ENCODE measurements at regions not wholly inside any gene's neighbourhood (a gene's known extent, or its start where the extent isn't known, plus 50 kb on each side); places are given as distances from the start of the nearest gene placed in this dataset.
"Not testable (repeated sequence)": the region's sequence is repeated elsewhere in the genome, so short reads cannot be mapped to it uniquely, and the experiment has no call there.

DNA sequence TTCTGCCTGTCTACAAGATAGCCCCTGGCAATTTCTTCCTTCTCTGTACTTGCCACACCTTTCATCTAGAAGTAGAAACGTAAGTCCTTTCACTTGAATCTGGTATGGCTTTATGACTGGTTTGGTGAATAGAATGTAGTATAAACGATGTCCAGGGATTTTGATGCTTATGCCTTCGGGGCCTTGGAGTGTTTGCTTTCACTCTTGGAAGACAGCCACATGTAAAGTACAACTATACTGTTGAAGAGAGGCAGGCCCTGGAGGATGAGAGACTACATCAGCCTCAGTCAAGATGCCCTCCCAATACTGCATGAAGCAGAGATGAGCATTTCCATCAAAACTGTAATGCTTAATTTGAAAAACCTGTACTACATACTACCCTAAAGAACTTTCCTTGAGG, 553.8 kb upstream of the C9orf72 start:
- DNase-seq, result no peak

GRCh38 chr9:28134446-28134976, 561.2 kb upstream of the C9orf72 start:
- no peak for DNase-seq

DNA sequence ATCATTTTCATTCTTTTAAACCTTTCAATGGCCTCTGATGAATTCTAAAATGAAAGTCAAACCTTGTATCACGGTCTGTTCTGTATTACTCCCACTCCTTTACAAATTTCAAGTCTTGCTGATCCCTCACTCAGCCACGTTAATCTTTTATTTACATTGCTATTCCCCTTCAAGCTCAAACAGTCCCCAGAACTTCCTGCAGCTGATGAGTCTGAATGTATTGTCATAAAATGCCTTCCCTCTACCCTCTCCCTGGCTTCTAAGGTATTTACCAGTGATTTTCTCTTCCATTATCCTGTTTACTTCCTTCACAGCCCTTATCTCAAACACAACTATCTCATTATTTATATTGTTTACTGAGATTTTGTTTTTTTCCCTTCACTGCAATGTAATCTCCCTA, 562.3 kb upstream of the C9orf72 start:
- no peak for DNase-seq

DNA sequence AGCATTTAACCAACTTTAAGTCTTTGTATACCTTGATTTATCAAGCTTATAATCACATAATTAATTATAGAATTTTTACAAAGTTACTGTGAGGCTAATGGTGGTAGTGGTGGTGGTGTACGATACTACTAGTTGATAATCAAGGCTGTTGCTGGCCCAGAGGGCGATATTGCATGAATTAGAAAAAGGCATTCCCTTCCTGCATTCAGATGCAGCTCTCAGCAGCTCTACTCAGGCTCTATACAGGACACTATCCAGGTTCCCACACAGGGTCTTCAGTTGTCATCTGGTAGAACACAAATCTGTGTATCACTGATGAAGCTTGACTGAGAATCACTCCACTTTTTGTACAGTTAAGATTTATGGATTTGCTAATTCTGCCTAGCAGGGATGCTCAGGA, 562.8 kb upstream of the C9orf72 start:
- no peak for DNase-seq

GRCh38 chr9:28147430-28147829, 574.1 kb upstream of the C9orf72 start:
- not testable (repeated sequence) for DNase-seq

GRCh38 chr9:28147923-28148597, 574.8 kb upstream of the C9orf72 start:
- DNase-seq, result not testable (repeated sequence)

DNA sequence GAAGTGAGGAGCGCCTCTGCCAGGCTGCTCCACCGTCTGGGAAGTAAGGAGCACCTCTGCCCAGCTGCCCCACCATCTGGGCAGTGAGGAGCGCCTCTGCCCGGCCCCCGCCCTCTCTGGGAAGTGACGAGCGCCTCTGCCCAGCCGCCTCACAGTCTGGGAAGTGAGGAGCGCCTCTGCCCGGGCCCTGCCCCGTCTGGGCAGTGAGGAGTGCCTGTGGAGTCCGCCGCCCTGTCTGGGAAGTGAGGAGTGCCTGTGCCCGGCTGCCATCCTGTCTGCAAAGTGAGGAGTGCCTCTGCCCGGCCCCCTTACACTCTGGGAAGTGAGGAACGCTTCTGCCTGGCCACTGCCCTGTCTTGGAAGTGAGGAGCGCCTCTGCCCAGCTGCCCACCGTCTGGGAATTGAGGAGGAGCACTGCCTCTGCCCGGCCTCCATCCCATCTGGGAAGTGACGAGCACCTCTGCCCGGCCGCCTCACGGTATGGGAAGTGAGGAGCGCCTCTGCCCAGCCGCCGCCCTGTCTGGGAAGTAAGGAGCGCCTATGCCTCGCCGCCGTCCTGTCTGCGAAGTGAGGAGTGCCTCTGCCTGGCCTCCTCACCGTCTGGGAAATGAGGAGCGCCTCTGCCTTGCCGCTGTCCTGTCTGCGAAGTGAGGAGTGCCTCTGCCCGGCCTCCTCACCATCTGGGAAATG, 576.2 kb upstream of the C9orf72 start:
- not testable (repeated sequence) for DNase-seq

- DNase-seq, result no peak
Measured at GRCh38 chr9:28155067-28155466, 581.8 kb upstream of the C9orf72 start.

DNA sequence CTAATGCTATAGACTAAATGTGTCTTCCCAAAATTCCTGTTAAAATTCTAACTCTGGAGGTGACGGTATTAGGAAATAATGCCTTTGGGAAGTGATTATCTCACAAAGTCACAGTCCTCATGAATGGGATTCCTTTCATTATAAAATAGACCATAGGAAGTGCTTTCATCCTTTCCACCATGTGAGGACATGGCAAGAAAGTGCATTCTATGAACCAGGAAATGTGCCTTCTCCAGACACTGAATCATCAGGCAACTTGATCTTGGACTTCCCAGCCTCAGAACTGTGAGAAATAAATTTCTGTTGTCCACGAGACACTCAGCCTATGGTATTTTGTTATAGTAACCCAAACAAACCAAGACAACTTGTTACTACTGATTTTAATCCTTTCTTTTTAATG, 582.4 kb upstream of the C9orf72 start:
- DNase-seq, result no peak

DNA sequence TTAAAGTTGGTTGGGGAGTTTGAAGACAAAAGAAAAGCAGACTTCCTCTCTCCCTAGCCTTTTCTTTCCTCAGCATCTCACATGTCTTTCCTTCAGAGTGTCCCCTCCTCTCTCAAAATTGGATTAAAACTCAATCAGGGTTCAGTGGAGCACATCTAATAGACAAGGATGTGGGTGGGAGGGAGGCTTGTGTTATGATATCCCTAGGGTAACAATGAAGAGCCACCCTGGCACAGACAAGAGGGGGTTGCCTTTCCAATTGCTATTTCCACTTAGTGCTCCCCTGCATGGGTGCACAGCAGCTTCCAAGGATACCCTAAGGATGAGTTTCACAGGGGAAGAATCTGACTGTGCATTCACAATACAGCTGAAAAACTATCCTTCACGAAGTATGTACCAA, 585.2 kb upstream of the C9orf72 start:
- no peak for DNase-seq

DNA sequence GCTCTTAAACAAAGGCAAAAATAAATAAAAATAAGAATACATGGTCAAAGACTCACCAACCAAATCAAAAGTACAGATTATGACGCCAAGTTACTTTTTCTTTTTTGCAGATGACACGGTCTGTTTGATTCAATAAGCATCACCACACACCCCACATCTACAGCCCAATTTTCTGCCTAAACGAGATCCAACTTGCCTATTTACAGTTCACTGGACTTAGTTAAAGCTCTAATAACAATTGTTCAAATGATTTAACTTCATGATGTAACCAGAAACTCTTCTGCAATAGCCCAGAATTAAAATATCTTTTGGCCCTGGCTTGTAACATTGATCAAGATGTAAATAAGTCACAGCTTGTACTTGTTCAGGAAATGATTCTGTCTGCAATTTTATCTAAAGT, 590.3 kb upstream of the C9orf72 start:
- DNase-seq, result no peak

DNA sequence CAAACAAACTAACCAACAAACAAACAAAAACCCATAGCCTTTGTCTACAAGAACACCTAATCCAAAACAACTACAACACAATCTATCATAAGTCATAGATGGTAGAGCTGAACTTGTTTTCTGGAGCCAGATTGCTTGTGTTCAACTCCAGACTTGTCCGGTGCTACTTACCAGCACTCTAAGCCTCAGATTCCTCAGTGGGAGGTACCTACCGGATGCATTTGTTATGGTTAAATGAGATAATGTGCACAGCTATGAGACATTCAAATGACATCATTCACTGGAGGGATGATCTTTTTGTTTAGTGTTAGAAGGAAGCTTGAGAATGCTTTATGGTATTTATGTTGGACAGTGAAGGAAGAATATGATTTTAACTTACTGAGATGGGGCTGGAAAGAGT, 592.9 kb upstream of the C9orf72 start:
- DNase-seq, result no peak

DNA sequence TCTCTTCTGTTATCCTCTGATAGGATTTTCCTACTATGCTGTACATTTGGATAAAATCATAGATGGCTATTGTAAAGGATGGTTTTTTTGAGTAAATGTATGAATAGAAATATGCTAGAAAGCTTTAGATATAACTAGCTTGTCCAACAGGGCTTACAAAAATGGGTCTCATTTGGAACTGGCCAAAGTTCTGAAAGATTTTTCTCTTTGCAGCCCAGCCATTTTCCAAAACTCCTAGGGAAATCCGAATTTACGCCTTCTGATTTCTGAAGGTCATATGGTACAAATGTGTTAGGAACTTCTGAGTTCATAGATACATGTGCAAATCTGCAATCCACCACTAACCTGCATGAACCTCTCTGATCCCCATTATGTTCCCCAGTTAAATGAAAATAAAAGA, 603.9 kb upstream of the C9orf72 start:
- no peak for DNase-seq

DNA sequence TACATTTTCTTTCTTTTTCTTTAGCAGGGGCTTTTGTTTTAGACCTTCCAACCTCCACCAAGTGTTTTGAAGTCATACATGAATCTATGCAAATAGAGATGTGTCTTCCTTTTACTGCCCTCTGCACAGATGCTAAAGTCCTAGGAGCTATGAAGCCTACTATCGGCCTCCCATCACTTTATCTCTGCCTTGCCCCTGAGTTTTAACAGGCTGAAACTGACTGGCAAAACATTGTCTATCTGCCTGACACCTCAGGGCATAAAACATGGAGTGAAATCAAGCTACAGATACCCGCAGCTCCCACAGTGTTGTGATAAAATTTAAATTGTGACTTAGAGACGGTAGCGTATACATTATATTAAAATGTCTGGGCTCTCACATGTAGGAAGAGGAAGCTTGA, 604.6 kb upstream of the C9orf72 start:
- no peak for DNase-seq

DNA sequence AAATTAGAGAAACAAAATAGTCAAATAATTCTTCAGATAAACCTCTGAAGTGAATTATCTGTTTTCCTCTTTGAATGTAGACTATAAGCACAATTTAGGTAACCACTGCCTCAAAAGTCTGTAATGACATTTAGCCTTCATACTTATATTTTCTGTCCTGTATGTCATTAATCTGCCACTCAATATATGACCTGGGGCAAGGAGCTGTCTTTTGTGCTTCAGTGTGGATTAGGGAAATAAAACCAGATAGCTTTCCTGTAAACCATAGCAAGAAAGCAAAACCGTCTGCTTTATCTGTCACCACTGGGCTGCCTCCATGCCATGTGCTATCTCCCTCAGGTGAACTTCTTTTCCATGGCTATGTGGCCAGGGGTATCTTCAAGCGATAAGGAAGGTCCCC, 606.6 kb upstream of the C9orf72 start:
- no peak for DNase-seq

DNA sequence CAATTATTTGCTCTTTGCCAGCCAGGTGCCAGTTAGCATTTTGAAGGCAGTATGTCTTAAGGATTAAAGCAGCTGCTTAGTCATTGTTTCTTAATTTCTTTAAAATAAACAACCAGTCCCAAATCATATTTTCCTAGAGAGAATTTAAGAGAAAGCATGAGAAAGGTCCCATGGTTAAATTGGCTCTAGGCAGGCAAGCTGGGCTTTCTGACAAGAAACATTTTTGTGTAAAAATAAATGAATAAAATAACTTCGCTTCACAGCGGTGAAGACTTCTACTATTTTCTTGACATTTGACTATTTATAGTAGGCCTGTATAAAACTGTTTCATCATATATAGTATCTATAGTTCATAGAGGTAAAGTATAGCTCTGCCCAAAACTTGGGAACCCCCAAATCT, 617.7 kb upstream of the C9orf72 start:
- DNase-seq, result no peak

DNA sequence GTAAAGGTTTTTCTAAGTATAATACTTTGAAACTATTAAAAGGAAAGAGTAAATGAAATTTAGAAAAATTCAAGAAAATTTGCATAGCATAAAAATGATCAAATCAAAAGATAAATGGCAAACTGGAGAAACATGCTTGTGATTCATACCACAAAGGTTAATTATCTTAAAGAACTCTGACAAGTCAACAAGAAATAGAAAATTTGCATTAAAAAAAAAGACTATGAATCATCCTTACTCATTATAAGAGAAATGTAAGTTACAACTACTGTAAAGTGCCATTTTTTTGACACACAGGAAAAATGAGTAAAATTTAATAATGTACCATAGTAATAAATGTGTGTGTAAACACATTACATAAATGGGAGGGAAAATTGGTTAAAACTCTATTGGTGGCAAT, 624.4 kb upstream of the C9orf72 start:
- no peak for DNase-seq

- no peak for DNase-seq
Measured at GRCh38 chr9:28203036-28203435, 629.8 kb upstream of the C9orf72 start.

GRCh38 chr9:28206280-28206679, 633.0 kb upstream of the C9orf72 start:
- no peak for DNase-seq

GRCh38 chr9:28207657-28208056, 634.4 kb upstream of the C9orf72 start:
- DNase-seq, result no peak

GRCh38 chr9:28209130-28209529, 635.8 kb upstream of the C9orf72 start:
- DNase-seq, result no peak

DNA sequence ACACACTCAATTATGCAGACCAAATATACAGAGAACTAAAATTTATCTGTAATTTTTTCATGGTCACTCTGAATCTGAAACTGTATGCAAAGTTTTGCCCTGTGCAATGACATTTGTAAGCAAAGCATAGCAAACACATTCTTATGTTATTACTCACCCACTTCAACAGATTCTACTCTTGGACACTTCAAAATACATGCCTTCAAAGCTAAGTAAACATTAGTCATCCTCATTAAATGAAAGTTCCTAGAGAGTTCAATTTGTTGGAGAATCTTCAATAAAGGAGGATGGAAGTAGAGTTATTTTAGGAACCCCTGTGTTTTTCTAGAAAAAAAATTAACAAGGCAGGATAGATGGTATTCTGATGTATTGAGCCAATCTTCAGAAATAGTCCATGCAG, 639.7 kb upstream of the C9orf72 start:
- DNase-seq, result no peak

GRCh38 chr9:28215536-28216299, 642.4 kb upstream of the C9orf72 start:
- DNase-seq, result no peak

DNA sequence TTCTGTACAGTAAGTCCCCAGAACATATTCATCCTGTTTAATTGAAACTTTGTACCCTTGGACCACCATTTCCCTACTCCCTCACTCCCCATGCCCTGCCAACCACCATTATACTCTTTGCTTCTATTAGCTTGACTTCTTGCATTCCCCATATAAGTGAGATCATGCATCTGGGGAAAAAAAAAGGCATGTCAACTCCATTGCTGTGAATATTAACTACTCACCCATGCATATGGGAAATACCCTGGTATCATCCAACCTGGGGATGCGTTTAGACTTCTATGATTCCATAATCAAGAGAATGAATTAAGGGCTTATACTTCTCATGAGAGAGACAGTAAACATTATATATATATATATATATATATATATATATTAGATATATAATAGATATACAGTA, 659.4 kb upstream of the C9orf72 start:
- no peak for DNase-seq
